IMR-90 (cell line): ENCODE measurements at regions not wholly inside any gene's neighbourhood (a gene's known extent, or its start where the extent isn't known, plus 50 kb on each side); places are given as distances from the start of the nearest gene placed in this dataset.

Experiments
- ATAC-seq: fragments of 200-7000 bp; cut with Tn5 transposase; 2 replicates; pipeline ENCODE4 v1.9.1; 2020; ENCODE audit warnings: low read depth, mild to moderate bottlenecking, moderate library complexity
- BruUV-seq: library from RNA; stranded (reverse); fragments of 400-500 nt; replicated peaks from 2 replicates; lab custom pipeline; 2021; lab: Mats Ljungman, UMichigan
- CTCF ChIA-PET: fragments of 300-600 bp; formaldehyde crosslinking; extraction: SDS; loops from one replicate; lab custom pipeline; 2021; ENCODE audit warnings: antibody characterized with exemption; lab: Yijun Ruan, JAX
- POLR2A ChIA-PET: fragments of 300-600 bp; sonication (Branson Sonifier 250); formaldehyde crosslinking; loops from one replicate; lab custom pipeline; 2022; ENCODE audit warnings: antibody characterized with exemption; ENCODE audit not compliant: unreplicated experiment; lab: Charles Lee
- DNase-seq: peaks from one replicate; pipeline ENCODE4 v3.0.0; 2013
- H2AFZ ChIP-seq: replicated peaks from 2 replicates; pipeline ENCODE3; 2013; ENCODE audit warnings: low read length, mild to moderate bottlenecking; ENCODE audit not compliant: poor library complexity
- H2AK5ac ChIP-seq: 2 replicates; pipeline ENCODE4 v1.6.1; 2013; ENCODE audit warnings: low read depth, low read length, inconsistent platforms
- H2AK9ac ChIP-seq: replicated peaks from 2 replicates; pipeline ENCODE3; 2013; ENCODE audit warnings: mild to moderate bottlenecking, low read depth, low read length, moderate library complexity; ENCODE audit not compliant: poor library complexity
- H2BK120ac ChIP-seq: 2 replicates; pipeline ENCODE4 v1.6.1; 2013; ENCODE audit warnings: low read depth, low read length, inconsistent platforms
- H2BK15ac ChIP-seq: 3 replicates; pipeline ENCODE4 v1.6.1; 2013; ENCODE audit warnings: low read depth, low read length, inconsistent platforms
- H2BK20ac ChIP-seq: 2 replicates; pipeline ENCODE4 v1.6.1; 2013; ENCODE audit warnings: low read depth, mild to moderate bottlenecking, inconsistent platforms, low read length, moderate library complexity
- H2BK5ac ChIP-seq: 2 replicates; pipeline ENCODE4 v1.6.1; 2013; ENCODE audit warnings: mild to moderate bottlenecking, low read depth, low read length, inconsistent platforms; ENCODE audit not compliant: poor library complexity, severe bottlenecking
- H3K14ac ChIP-seq: replicated peaks from 2 replicates; pipeline ENCODE4 v1.6.1; 2013; ENCODE audit warnings: low read depth, low read length, inconsistent platforms
- H3K18ac ChIP-seq: 2 replicates; pipeline ENCODE4 v1.6.1; 2013; ENCODE audit warnings: low read depth, low read length, control low read depth
- H3K23ac ChIP-seq: 2 replicates; pipeline ENCODE4 v1.6.1; 2013; ENCODE audit warnings: low read depth, low read length, inconsistent platforms
- H3K27ac ChIP-seq: 2 replicates; pipeline ENCODE4 v1.5.1; 2013; ENCODE audit warnings: mild to moderate bottlenecking, control low read depth, low read length; ENCODE audit not compliant: insufficient read depth
- H3K27me3 ChIP-seq: 2 replicates; pipeline ENCODE4 v1.6.1; 2013; ENCODE audit warnings: low read length; ENCODE audit not compliant: control insufficient read depth, insufficient read depth
- H3K36me3 ChIP-seq: 2 replicates; pipeline ENCODE4 v1.6.1; 2013; ENCODE audit warnings: low read length, mixed read lengths; ENCODE audit not compliant: control insufficient read depth, insufficient read depth
- H3K4ac ChIP-seq: 2 replicates; pipeline ENCODE4 v1.6.1; 2013; ENCODE audit warnings: low read depth, low read length, inconsistent platforms
- H3K4me1 ChIP-seq: 2 replicates; pipeline ENCODE4 v1.6.1; 2013; ENCODE audit warnings: low read length, mixed read lengths; ENCODE audit not compliant: control insufficient read depth, insufficient read depth
- H3K4me2 ChIP-seq: 2 replicates; pipeline ENCODE4 v1.6.1; 2013; ENCODE audit warnings: low read depth, mild to moderate bottlenecking, control low read depth, low read length, moderate library complexity
- H3K4me3 ChIP-seq: 2 replicates; pipeline ENCODE4 v1.5.1; 2013; ENCODE audit warnings: low read depth, mild to moderate bottlenecking, control low read depth, low read length, moderate library complexity; ENCODE audit not compliant: insufficient read depth
- H3K56ac ChIP-seq: 2 replicates; pipeline ENCODE4 v1.6.1; 2013; ENCODE audit warnings: low read length, inconsistent platforms; ENCODE audit not compliant: insufficient read depth; ENCODE audit errors: extremely low read depth
- H3K79me1 ChIP-seq, 2 experiments: 2 replicates each; pipeline ENCODE4 v1.6.1; 2013; ENCODE audit warnings: low read length in 2 of 2, inconsistent platforms in 1 of 2, low read depth in 1 of 2
- H3K9ac ChIP-seq: 2 replicates; pipeline ENCODE4 v1.6.1; 2013; ENCODE audit warnings: low read depth, low read length, control low read depth
- H3K9me1 ChIP-seq: 2 replicates; pipeline ENCODE4 v1.6.1; 2013; ENCODE audit warnings: low read length, inconsistent platforms; ENCODE audit not compliant: insufficient read depth
- H3K9me3 ChIP-seq: 2 replicates; pipeline ENCODE4 v1.6.1; 2013; ENCODE audit warnings: low read length; ENCODE audit not compliant: control insufficient read depth, insufficient read depth
- H4K20me1 ChIP-seq: 2 replicates; pipeline ENCODE4 v1.6.1; 2013; ENCODE audit warnings: low read length, inconsistent platforms; ENCODE audit not compliant: insufficient read depth
- H4K5ac ChIP-seq: 2 replicates; pipeline ENCODE4 v1.6.1; 2013; ENCODE audit warnings: mild to moderate bottlenecking, low read depth, low read length, control low read depth
- H4K8ac ChIP-seq, 2 experiments: 2 replicates each; pipeline ENCODE4 v1.6.1; 2013; ENCODE audit warnings: low read depth in 2 of 2, low read length in 2 of 2, control low read depth in 1 of 2, inconsistent platforms in 1 of 2
- H4K91ac ChIP-seq: 2 replicates; pipeline ENCODE4 v1.6.1; 2013; ENCODE audit warnings: low read depth, low read length, inconsistent platforms; ENCODE audit not compliant: insufficient read depth
- NFE2L2 ChIP-seq: fragments of 150-350 bp; IDR thresholded peaks from 2 replicates; pipeline ENCODE4 v1.6.1; 2016; ENCODE audit warnings: low read depth, mild to moderate bottlenecking, low read length
- WGBS, 2 experiments: methylation state at CpG; one replicate each; pipeline versions ENCODE4 v1.1.5 to v1.1.7; 2013; ENCODE audit warnings: missing lambda C conversion rate in 2 of 2; ENCODE audit not compliant: insufficient read length in 1 of 2; ENCODE audit errors: extremely low coverage in 2 of 2; 5-methylcytosine and 5-hydroxymethylcytosine counted together
- dilution Hi-C: fragments of 300-500 bp; cut with HindIII; formaldehyde crosslinking; loops from one replicate; pipeline ENCODE4 v1.14.3; 2018; ENCODE audit warnings: low sequenced_read_pairs; ENCODE audit not compliant: unreplicated experiment
- in situ Hi-C: fragments of 300-500 bp; cut with MboI; formaldehyde crosslinking; loops from 3 replicates; pipeline ENCODE4 v1.14.3; 2019; ENCODE audit warnings: low sequenced_read_pairs, inconsistent platforms, mixed read lengths
- intact Hi-C: fragments of 100-400 bp; cut with micrococcal nuclease; formaldehyde crosslinking; loops from 2 replicates; pipeline ENCODE4 v1.10.0; 2022
- TF ChIP-seq, protein P1 (sequence below): conservative IDR thresholded peaks from 2 replicates; pipeline ENCODE4 v1.5.1; 2012; ENCODE audit warnings: mild to moderate bottlenecking, low read depth, low read length, improper control_type of control experiment

GRCh38 chr1:34290831-34291230 lies 114.1 kb downstream of the C1orf94 start:
- H3K9ac ChIP-seq = no peak overlapping the region
- H2BK120ac ChIP-seq = no peak overlapping the region
- POLR2A ChIA-PET = no interaction called here

More at GRCh38 chr1:34290831-34291230, 114.1 kb downstream of the C1orf94 start:
- no peak for TF ChIP-seq NFE2L2
- TF ChIP-seq, protein P1, sequence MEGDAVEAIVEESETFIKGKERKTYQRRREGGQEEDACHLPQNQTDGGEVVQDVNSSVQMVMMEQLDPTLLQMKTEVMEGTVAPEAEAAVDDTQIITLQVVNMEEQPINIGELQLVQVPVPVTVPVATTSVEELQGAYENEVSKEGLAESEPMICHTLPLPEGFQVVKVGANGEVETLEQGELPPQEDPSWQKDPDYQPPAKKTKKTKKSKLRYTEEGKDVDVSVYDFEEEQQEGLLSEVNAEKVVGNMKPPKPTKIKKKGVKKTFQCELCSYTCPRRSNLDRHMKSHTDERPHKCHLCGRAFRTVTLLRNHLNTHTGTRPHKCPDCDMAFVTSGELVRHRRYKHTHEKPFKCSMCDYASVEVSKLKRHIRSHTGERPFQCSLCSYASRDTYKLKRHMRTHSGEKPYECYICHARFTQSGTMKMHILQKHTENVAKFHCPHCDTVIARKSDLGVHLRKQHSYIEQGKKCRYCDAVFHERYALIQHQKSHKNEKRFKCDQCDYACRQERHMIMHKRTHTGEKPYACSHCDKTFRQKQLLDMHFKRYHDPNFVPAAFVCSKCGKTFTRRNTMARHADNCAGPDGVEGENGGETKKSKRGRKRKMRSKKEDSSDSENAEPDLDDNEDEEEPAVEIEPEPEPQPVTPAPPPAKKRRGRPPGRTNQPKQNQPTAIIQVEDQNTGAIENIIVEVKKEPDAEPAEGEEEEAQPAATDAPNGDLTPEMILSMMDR = no peak
- Histone ChIP-seq H3K4ac (no peak overlapping the region), H3K27ac (no peak overlapping the region), H3K23ac (no peak overlapping the region), H2AFZ (no peak overlapping the region), H3K4me2 (no peak overlapping the region), H3K9me1 (no peaks in the 10 kb centered on the region), H3K4me3 (no peak overlapping the region), H3K27me3 (no peaks in the 10 kb centered on the region), H3K9me3 (peaks cover 11% of the 10 kb centered on the region), H3K36me3 (no peaks in the 10 kb centered on the region), H2AK9ac (no peak overlapping the region), H3K18ac (no peak overlapping the region), H2AK5ac (no peak overlapping the region), H3K4me1 (no peaks in the 10 kb centered on the region), H4K5ac (no peak overlapping the region), H4K20me1 (no peaks in the 10 kb centered on the region), H3K79me1 (no peaks in the 10 kb centered on the region), H2BK15ac (no peak overlapping the region), H2BK5ac (no peak overlapping the region), H2BK20ac (no peak overlapping the region), H3K14ac (no peak overlapping the region), H4K8ac (no peak overlapping the region), H4K91ac (no peak overlapping the region), H3K56ac (no peak overlapping the region)
- CTCF ChIA-PET = no interaction called here
- DNase-seq (no peak), ATAC-seq (no peak)
- dilution Hi-C loops (no loop called here), intact Hi-C loops (no loop called here), in situ Hi-C loops (no loop called here)
- no TSS peak for BruUV-seq
- WGBS, 2 experiments = 50% methylated on average over 1 of the region's 2 CpGs; no CpG with 5 or more reads in 1 of the 2 experiments
